NCI-H1417 (cell line): ENCODE measurements at regions not wholly inside any gene's neighbourhood (a gene's known extent, or its start where the extent isn't known, plus 50 kb on each side); places are given as distances from the start of the nearest gene placed in this dataset.

Experiments used
- DNase-seq, 3 experiments: peaks; one replicate each; lab custom pipeline; 2025; lab: John Stamatoyannopoulos, UW

GRCh38 chrX:10047631-10048030 lies 80.5 kb downstream of the CLDN34 start:
- no peak for DNase-seq

GRCh38 chrX:10048076-10048475 lies 80.9 kb downstream of the CLDN34 start:
- no peak for DNase-seq

GRCh38 chrX:10048707-10049106 lies 81.5 kb downstream of the CLDN34 start:
- DNase-seq, result no peak

GRCh38 chrX:10049236-10049635 lies 82.1 kb downstream of the CLDN34 start:
- DNase-seq, result no peak

GRCh38 chrX:10050481-10050880 lies 83.3 kb downstream of the CLDN34 start:
- DNase-seq, result no peak

- no peak for DNase-seq
These were observed 84.8 kb downstream of the CLDN34 start for GRCh38 chrX:10051866-10052480.

- no peak for DNase-seq
These were observed 85.9 kb downstream of the CLDN34 start for GRCh38 chrX:10052906-10053625.

GRCh38 chrX:10054396-10054795 lies 87.2 kb downstream of the CLDN34 start:
- no peak for DNase-seq

GRCh38 chrX:10055430-10055829 lies 88.3 kb downstream of the CLDN34 start:
- DNase-seq, result no peak

- no peak for DNase-seq
These were observed 94.4 kb upstream of the CLCN4 start for GRCh38 chrX:10062352-10062751.

GRCh38 chrX:10062980-10063379 lies 93.8 kb upstream of the CLCN4 start:
- DNase-seq, result no peak

- DNase-seq, result no peak
These were observed 92.0 kb upstream of the CLCN4 start for GRCh38 chrX:10064736-10065135.

GRCh38 chrX:10070714-10071436 lies 85.9 kb upstream of the CLCN4 start:
- no peak for DNase-seq

GRCh38 chrX:10071451-10072144 lies 85.2 kb upstream of the CLCN4 start:
- DNase-seq, result peak in 2 of 3 experiments; percentile 20 to 59

GRCh38 chrX:10072786-10073568 lies 83.8 kb upstream of the CLCN4 start:
- no peak for DNase-seq

- DNase-seq, result no peak
These were observed 83.1 kb upstream of the CLCN4 start for GRCh38 chrX:10073671-10074070.

- no peak for DNase-seq
These were observed 82.4 kb upstream of the CLCN4 start for GRCh38 chrX:10074241-10074941.

- DNase-seq, result no peak
These were observed 80.0 kb upstream of the CLCN4 start for GRCh38 chrX:10076765-10077164.

- DNase-seq, result no peak
These were observed 79.2 kb upstream of the CLCN4 start for GRCh38 chrX:10077425-10078188.

- DNase-seq, result no peak
These were observed 78.5 kb upstream of the CLCN4 start for GRCh38 chrX:10078266-10078665.
